ENCODE measurements at regions not wholly inside any gene's neighbourhood (a gene's known extent, or its start where the extent isn't known, plus 50 kb on each side); places are given as distances from the start of the nearest gene placed in this dataset.

DNA sequence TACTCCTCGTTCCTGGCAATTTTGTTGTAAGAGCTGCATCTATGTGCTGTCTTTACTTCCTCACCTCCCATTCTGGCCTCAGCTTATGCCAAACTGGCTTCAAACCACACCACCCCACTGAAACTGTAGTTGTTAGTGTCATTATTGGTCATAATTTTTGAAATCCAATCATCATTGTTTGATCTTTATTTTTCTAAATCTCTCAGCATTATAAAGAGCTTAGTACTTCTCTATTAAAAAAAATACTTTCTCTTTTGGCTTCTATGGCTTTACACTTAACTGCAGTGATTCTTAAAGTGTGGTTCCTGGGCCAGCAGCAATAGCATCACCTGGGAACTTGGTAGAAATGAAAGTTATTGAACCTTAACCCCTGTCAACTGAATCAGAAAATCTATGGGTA is 83.5 kb upstream of the GRPR start:
- ChIA-PET CTCF (no interaction called here), POLR2A (no interaction called here)
- Mint-ChIP-seq H3K4me3 (no peak overlapping the region), H3K9me3 (no peaks in the 10 kb centered on the region), H3K27me3 (no peaks in the 10 kb centered on the region), H3K27ac (no peak overlapping the region), H3K36me3 (ENCODE audit: low read depth) (no peaks in the 10 kb centered on the region), H3K4me1 (ENCODE audit: low read depth) (no peaks in the 10 kb centered on the region)
- Histone ChIP-seq H3K4me3 (ENCODE audit: low read length) (no peak overlapping the region), H3K9me3 (ENCODE audit: control insufficient read depth in 1 of 2, insufficient read depth in 1 of 2, low read length in 2 of 2) (no peaks in the 10 kb centered on the region), H3K27me3 (ENCODE audit: control insufficient read depth in 1 of 2, insufficient read depth in 2 of 2, low read length in 2 of 2) (no peaks in the 10 kb centered on the region), H3K27ac (ENCODE audit: low read depth in 1 of 2, low read length in 2 of 2) (no peak overlapping the region), H3K4me1 (ENCODE audit: insufficient read depth, low read length) (no peaks in the 10 kb centered on the region), H3K36me3 (ENCODE audit: insufficient read depth, low read length) (no peaks in the 10 kb centered on the region)
- ATAC-seq (ENCODE audit: poor library complexity) (no peak), DNase-seq (no peak)
- TF ChIP-seq, protein P1, sequence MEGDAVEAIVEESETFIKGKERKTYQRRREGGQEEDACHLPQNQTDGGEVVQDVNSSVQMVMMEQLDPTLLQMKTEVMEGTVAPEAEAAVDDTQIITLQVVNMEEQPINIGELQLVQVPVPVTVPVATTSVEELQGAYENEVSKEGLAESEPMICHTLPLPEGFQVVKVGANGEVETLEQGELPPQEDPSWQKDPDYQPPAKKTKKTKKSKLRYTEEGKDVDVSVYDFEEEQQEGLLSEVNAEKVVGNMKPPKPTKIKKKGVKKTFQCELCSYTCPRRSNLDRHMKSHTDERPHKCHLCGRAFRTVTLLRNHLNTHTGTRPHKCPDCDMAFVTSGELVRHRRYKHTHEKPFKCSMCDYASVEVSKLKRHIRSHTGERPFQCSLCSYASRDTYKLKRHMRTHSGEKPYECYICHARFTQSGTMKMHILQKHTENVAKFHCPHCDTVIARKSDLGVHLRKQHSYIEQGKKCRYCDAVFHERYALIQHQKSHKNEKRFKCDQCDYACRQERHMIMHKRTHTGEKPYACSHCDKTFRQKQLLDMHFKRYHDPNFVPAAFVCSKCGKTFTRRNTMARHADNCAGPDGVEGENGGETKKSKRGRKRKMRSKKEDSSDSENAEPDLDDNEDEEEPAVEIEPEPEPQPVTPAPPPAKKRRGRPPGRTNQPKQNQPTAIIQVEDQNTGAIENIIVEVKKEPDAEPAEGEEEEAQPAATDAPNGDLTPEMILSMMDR (IDR thresholded peaks at IDR 0.05): no peak
- intact Hi-C loops (cut with DNase I, micrococcal nuclease): no loop called here

DNA sequence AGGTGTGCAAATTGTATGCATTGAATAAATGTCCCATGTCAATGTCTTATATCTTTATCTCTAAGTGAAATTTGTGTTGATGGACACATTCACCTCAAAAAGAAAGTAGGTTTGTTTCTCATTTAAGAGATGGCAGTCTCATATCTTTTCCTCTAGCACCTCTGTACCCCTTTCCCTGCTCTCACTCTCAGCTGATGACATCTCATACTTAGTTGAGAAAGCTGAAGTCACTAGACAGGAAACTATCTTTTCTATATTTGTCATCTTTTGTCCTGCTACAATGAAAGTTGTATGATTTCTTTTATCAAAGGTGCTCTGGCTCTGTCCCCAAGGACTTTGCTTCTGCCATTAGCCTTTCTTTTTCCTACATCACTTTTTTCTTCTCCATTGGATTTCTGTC is 84.0 kb upstream of the GRPR start:
- intact Hi-C loops (cut with DNase I, micrococcal nuclease): no loop called here
- TF ChIP-seq, protein P1 (IDR thresholded peaks at IDR 0.05): no peak

DNA sequence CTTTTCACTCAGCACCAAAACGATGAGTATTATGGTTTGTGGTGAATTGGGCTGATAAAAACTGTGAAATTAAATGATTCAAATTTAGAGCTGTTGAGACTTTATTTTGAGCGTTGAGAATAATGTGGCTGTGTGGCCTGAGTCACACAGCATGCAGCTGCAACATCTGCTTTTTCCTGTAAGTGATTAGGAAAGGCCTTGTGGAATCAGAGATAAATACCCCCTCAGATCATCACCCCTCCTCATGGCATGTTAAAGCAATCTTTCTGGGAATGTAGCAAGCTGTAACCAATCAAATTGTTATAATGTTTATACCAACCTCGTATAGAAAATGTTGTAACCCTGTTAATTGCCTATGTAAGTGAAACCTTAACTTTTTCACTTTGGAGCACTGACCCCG is 90.0 kb upstream of the GRPR start:
- intact Hi-C loops (cut with DNase I, micrococcal nuclease): no loop called here
- TF ChIP-seq, protein P1 (IDR thresholded peaks at IDR 0.05): no peak
- H3K36me3 Mint-ChIP-seq (ENCODE audit: low read depth): no peaks in the 10 kb centered on the region
- no peaks in the 10 kb centered on the region for H3K27me3 ChIP-seq (ENCODE audit: control insufficient read depth in 1 of 2, insufficient read depth in 2 of 2, low read length in 2 of 2)
- ATAC-seq (ENCODE audit: poor library complexity) (no peak), DNase-seq (no peak)
- H3K4me1 ChIP-seq (ENCODE audit: insufficient read depth, low read length): no peaks in the 10 kb centered on the region
- H3K27ac Mint-ChIP-seq: no peak overlapping the region
- no peaks in the 10 kb centered on the region for H3K4me1 Mint-ChIP-seq (ENCODE audit: low read depth)
- POLR2A ChIA-PET: no interaction called here
- CTCF ChIA-PET: no interaction called here
- H3K27ac ChIP-seq (ENCODE audit: low read depth in 1 of 2, low read length in 2 of 2): no peak overlapping the region
- no peaks in the 10 kb centered on the region for H3K9me3 ChIP-seq (ENCODE audit: control insufficient read depth in 1 of 2, insufficient read depth in 1 of 2, low read length in 2 of 2)
- no peaks in the 10 kb centered on the region for H3K9me3 Mint-ChIP-seq
- no peaks in the 10 kb centered on the region for H3K36me3 ChIP-seq (ENCODE audit: insufficient read depth, low read length)
- no peak overlapping the region for H3K4me3 Mint-ChIP-seq
- no peaks in the 10 kb centered on the region for H3K27me3 Mint-ChIP-seq
- H3K4me3 ChIP-seq (ENCODE audit: low read length): no peak overlapping the region

More for the DNA sequence above, 84.0 kb upstream of the GRPR start:
- Histone ChIP-seq H3K4me1 (ENCODE audit: insufficient read depth, low read length) (no peaks in the 10 kb centered on the region), H3K36me3 (ENCODE audit: insufficient read depth, low read length) (no peaks in the 10 kb centered on the region), H3K4me3 (ENCODE audit: low read length) (no peak overlapping the region), H3K27ac (ENCODE audit: low read depth in 1 of 2, low read length in 2 of 2) (no peak overlapping the region), H3K9me3 (ENCODE audit: control insufficient read depth in 1 of 2, insufficient read depth in 1 of 2, low read length in 2 of 2) (no peaks in the 10 kb centered on the region), H3K27me3 (ENCODE audit: control insufficient read depth in 1 of 2, insufficient read depth in 2 of 2, low read length in 2 of 2) (no peaks in the 10 kb centered on the region)
- DNase-seq (no peak), ATAC-seq (ENCODE audit: poor library complexity) (no peak)
- Mint-ChIP-seq H3K36me3 (ENCODE audit: low read depth) (no peaks in the 10 kb centered on the region), H3K27ac (no peak overlapping the region), H3K9me3 (no peaks in the 10 kb centered on the region), H3K4me1 (ENCODE audit: low read depth) (no peaks in the 10 kb centered on the region), H3K27me3 (no peaks in the 10 kb centered on the region), H3K4me3 (no peak overlapping the region)
- ChIA-PET CTCF (no interaction called here), POLR2A (no interaction called here)
